Liver (tissue), 8 donors: ENCODE measurements at regions not wholly inside any gene's neighbourhood (a gene's known extent, or its start where the extent isn't known, plus 50 kb on each side); places are given as distances from the start of the nearest gene placed in this dataset.

Experiments used
- DNase-seq: peaks from one replicate; pipeline ENCODE4 v3.0.0-alpha.2; 2017; ENCODE audit warnings: low spot score
- H3K27ac ChIP-seq, 2 donors: one replicate each; pipeline ENCODE4 v1.7.0; 2013; ENCODE audit warnings: inconsistent platforms in 2 of 2, low read length in 2 of 2, control low read depth in 1 of 2, low read depth in 1 of 2, mild to moderate bottlenecking in 1 of 2
- H3K27me3 ChIP-seq, 4 donors: one replicate each; pipeline versions ENCODE4 v1.6.1 to v1.7.0; 2013; ENCODE audit warnings: low read length in 3 of 4, inconsistent platforms in 1 of 4, mild to moderate bottlenecking in 1 of 4, moderate library complexity in 1 of 4; ENCODE audit not compliant: control insufficient read depth in 4 of 4, insufficient read depth in 4 of 4
- H3K36me3 ChIP-seq, 4 donors: one replicate each; pipeline versions ENCODE4 v1.6.1 to v1.7.0; 2013; ENCODE audit warnings: low read length in 3 of 4, mild to moderate bottlenecking in 3 of 4, low read depth in 1 of 4, moderate library complexity in 1 of 4; ENCODE audit not compliant: control insufficient read depth in 4 of 4, insufficient read depth in 3 of 4
- H3K4me1 ChIP-seq, 4 donors: one replicate each; pipeline versions ENCODE4 v1.6.1 to v1.7.0; 2013; ENCODE audit warnings: low read length in 3 of 4, mild to moderate bottlenecking in 3 of 4, moderate library complexity in 1 of 4; ENCODE audit not compliant: control insufficient read depth in 4 of 4, insufficient read depth in 4 of 4
- H3K4me3 ChIP-seq, 3 donors: one replicate each; pipeline versions ENCODE4 v1.6.1 to v1.7.0; 2013; ENCODE audit warnings: low read length in 3 of 3, control low read depth in 1 of 3, low read depth in 1 of 3, mild to moderate bottlenecking in 1 of 3
- H3K9ac ChIP-seq, 2 donors: one replicate each; pipeline ENCODE4 v1.7.0; 2013; ENCODE audit warnings: low read length in 2 of 2, mild to moderate bottlenecking in 2 of 2, moderate library complexity in 2 of 2, control low read depth in 1 of 2, low read depth in 1 of 2
- H3K9me3 ChIP-seq, 4 donors: one replicate each; pipeline versions ENCODE4 v1.6.1 to v1.7.0; 2013; ENCODE audit warnings: low read length in 3 of 4; ENCODE audit not compliant: control insufficient read depth in 4 of 4
- EGR1 ChIP-seq, 2 donors: IDR thresholded peaks; 2 replicates each; pipeline ENCODE4 v1.6.1; 2016 to 2018; ENCODE audit warnings: antibody characterized with exemption in 2 of 2, low read depth in 2 of 2
- FOXA1 ChIP-seq: IDR thresholded peaks from 2 replicates; pipeline ENCODE4 v1.6.1; 2016; ENCODE audit warnings: antibody characterized with exemption
- GABPA ChIP-seq, 2 donors: IDR thresholded peaks in 1 of 2; conservative IDR thresholded peaks in 1 of 2; 2 replicates each; pipeline ENCODE4 v1.6.1; 2016; ENCODE audit warnings: antibody characterized with exemption in 2 of 2, mild to moderate bottlenecking in 1 of 2, moderate library complexity in 1 of 2
- HNF4G ChIP-seq: IDR thresholded peaks from 2 replicates; pipeline ENCODE4 v1.6.1; 2016; ENCODE audit warnings: antibody characterized with exemption
- JUND ChIP-seq, 2 donors: IDR thresholded peaks; 2 replicates each; pipeline ENCODE4 v1.6.1; 2016; ENCODE audit warnings: antibody characterized with exemption in 2 of 2
- NR2F2 ChIP-seq: IDR thresholded peaks from 2 replicates; pipeline ENCODE4 v1.6.1; 2016; ENCODE audit warnings: antibody characterized with exemption
- RAD21 ChIP-seq, 2 donors: IDR thresholded peaks; 2 replicates each; pipeline ENCODE4 v1.6.1; 2016; ENCODE audit warnings: antibody characterized with exemption in 2 of 2, mild to moderate bottlenecking in 2 of 2
- RXRA ChIP-seq, 2 donors: IDR thresholded peaks; 2 replicates each; pipeline ENCODE4 v1.6.1; 2017 to 2018; ENCODE audit warnings: antibody characterized with exemption in 2 of 2, mild to moderate bottlenecking in 1 of 2
- SP1 ChIP-seq: IDR thresholded peaks from 2 replicates; pipeline ENCODE4 v1.6.1; 2018; ENCODE audit warnings: antibody characterized with exemption, mild to moderate bottlenecking
- TAF1 ChIP-seq: conservative IDR thresholded peaks from 2 replicates; pipeline ENCODE4 v1.6.1; 2016; ENCODE audit warnings: antibody characterized with exemption, mild to moderate bottlenecking
- YY1 ChIP-seq: IDR thresholded peaks from 2 replicates; pipeline ENCODE4 v1.6.1; 2016; ENCODE audit warnings: antibody characterized with exemption, mild to moderate bottlenecking
- WGBS: extraction: QIAGEN DNeasy Blood & Tissue Kit; methylation state at CpG from one replicate; pipeline ENCODE4 v1.1.7; 2013; 5-methylcytosine and 5-hydroxymethylcytosine counted together
- TF ChIP-seq, protein P1 (sequence below): fragments of 150-350 bp; IDR thresholded peaks from 2 replicates; pipeline ENCODE4 v1.5.1; 2017; ENCODE audit warnings: improper control_type of control experiment, low read depth, low read length; ENCODE audit not compliant: missing input control
- TF ChIP-seq, protein P2 (sequence below): IDR thresholded peaks from 2 replicates; pipeline ENCODE4 v1.6.1; 2016; ENCODE audit warnings: antibody characterized with exemption, mild to moderate bottlenecking
- TF ChIP-seq, protein P3 (sequence below): IDR thresholded peaks from 2 replicates; pipeline ENCODE4 v1.6.1; 2016; ENCODE audit warnings: antibody characterized with exemption
- TF ChIP-seq, protein P4 (sequence below): IDR thresholded peaks from 2 replicates; pipeline ENCODE4 v1.6.1; 2016; ENCODE audit warnings: antibody characterized with exemption
- TF ChIP-seq, protein P5 (sequence below): IDR thresholded peaks from 2 replicates; pipeline ENCODE4 v1.6.1; 2016; ENCODE audit warnings: antibody characterized with exemption
- donor health status: healthy.
- donor health status: healthy.
- donor health status: healthy.
- donor health status: healthy.
- donor health status: healthy.

DNA sequence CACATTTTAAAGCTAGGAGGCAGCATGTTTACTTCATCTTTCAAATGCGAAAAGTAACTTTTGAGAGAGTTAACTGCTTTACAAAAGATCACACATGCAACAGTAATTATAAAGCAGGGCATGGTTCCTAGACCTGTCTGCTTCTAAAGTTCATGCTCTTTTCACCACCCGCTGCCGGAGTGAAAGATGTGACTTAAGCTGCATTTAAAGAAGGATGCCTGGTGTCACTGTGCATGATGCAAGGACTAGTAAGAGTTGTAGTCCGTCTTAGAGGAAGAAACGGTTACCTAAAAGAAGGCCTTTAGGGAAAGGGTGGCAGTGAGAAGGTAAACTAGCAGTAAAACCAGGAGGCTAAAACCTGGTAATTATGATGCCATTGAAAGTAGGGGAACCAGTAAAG, 1689.1 kb downstream of the KCNT2 start (continued):
- TF ChIP-seq, protein P1, sequence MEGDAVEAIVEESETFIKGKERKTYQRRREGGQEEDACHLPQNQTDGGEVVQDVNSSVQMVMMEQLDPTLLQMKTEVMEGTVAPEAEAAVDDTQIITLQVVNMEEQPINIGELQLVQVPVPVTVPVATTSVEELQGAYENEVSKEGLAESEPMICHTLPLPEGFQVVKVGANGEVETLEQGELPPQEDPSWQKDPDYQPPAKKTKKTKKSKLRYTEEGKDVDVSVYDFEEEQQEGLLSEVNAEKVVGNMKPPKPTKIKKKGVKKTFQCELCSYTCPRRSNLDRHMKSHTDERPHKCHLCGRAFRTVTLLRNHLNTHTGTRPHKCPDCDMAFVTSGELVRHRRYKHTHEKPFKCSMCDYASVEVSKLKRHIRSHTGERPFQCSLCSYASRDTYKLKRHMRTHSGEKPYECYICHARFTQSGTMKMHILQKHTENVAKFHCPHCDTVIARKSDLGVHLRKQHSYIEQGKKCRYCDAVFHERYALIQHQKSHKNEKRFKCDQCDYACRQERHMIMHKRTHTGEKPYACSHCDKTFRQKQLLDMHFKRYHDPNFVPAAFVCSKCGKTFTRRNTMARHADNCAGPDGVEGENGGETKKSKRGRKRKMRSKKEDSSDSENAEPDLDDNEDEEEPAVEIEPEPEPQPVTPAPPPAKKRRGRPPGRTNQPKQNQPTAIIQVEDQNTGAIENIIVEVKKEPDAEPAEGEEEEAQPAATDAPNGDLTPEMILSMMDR = no peak

DNA sequence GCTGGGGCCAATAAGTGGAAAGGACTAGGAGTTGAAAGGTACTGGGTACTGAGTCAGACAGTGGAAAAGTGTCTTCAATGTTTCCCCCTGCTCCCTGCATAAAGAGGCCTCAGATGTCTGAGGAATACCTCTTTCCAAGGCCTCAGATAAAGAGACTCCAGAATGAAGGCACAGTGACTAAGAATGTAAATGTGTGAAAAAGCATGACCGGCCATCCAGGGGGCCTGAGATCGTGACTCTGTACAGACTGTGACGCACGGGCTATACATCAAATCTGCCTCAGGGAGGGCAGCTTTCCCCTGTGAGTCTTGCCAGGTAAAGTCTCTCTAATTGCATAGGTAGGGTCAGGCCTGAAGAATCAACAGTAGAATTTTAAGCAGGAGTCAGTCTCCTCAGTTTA, 1690.5 kb downstream of the KCNT2 start:
- Histone ChIP-seq H3K27ac (no peak overlapping the region), H3K4me1 (no peaks in the 10 kb centered on the region), H3K9me3 (no peaks in the 10 kb centered on the region), H3K9ac (no peak overlapping the region), H3K36me3 (no peaks in the 10 kb centered on the region), H3K4me3 (no peak overlapping the region), H3K27me3 (no peaks in the 10 kb centered on the region)
- WGBS = 84% methylated on average over 4 of the region's 4 CpGs
- DNase-seq = no peak
- TF ChIP-seq GABPA (IDR thresholded peaks at IDR 0.05 in 1 of 2, conservative IDR thresholded peaks at IDR 0.05 in 1 of 2) (no peak), YY1 (no peak), TAF1 (no peak), NR2F2 (no peak), EGR1 (IDR thresholded peaks at IDR 0.05; ENCODE audit: low read depth in 2 of 2) (no peak), FOXA1 (no peak), RXRA (IDR thresholded peaks at IDR 0.05) (no peak), RAD21 (IDR thresholded peaks at IDR 0.05) (no peak), SP1 (no peak)
- TF ChIP-seq, protein P2, sequence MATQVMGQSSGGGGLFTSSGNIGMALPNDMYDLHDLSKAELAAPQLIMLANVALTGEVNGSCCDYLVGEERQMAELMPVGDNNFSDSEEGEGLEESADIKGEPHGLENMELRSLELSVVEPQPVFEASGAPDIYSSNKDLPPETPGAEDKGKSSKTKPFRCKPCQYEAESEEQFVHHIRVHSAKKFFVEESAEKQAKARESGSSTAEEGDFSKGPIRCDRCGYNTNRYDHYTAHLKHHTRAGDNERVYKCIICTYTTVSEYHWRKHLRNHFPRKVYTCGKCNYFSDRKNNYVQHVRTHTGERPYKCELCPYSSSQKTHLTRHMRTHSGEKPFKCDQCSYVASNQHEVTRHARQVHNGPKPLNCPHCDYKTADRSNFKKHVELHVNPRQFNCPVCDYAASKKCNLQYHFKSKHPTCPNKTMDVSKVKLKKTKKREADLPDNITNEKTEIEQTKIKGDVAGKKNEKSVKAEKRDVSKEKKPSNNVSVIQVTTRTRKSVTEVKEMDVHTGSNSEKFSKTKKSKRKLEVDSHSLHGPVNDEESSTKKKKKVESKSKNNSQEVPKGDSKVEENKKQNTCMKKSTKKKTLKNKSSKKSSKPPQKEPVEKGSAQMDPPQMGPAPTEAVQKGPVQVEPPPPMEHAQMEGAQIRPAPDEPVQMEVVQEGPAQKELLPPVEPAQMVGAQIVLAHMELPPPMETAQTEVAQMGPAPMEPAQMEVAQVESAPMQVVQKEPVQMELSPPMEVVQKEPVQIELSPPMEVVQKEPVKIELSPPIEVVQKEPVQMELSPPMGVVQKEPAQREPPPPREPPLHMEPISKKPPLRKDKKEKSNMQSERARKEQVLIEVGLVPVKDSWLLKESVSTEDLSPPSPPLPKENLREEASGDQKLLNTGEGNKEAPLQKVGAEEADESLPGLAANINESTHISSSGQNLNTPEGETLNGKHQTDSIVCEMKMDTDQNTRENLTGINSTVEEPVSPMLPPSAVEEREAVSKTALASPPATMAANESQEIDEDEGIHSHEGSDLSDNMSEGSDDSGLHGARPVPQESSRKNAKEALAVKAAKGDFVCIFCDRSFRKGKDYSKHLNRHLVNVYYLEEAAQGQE = no peak
- TF ChIP-seq, protein P3, sequence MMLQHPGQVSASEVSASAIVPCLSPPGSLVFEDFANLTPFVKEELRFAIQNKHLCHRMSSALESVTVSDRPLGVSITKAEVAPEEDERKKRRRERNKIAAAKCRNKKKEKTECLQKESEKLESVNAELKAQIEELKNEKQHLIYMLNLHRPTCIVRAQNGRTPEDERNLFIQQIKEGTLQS = no peak

DNA sequence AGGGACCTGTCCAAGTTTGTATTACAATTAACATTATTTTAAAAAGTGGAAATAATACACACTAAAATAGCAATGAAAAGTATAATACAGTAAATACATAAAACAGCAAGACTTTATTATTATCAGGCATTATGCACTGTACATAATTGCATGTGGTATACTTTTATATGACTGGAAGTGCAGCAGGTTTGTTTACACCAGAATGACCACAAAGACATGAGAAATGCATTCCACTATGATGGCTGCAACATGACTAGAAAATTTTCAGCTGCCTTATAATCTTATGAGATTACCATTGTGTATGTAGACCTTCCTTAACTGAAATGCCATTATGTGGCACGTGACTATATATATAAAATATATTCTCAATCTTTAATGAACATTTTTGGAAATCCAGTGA, 1699.6 kb downstream of the KCNT2 start:
- no peaks in the 10 kb centered on the region for H3K9me3 ChIP-seq
- no peak overlapping the region for H3K4me3 ChIP-seq
- no peak for TF ChIP-seq HNF4G
- TF ChIP-seq, protein P2 = no peak
- no peak for TF ChIP-seq EGR1 (IDR thresholded peaks at IDR 0.05; ENCODE audit: low read depth in 2 of 2)
- TF ChIP-seq GABPA (IDR thresholded peaks at IDR 0.05 in 1 of 2, conservative IDR thresholded peaks at IDR 0.05 in 1 of 2) = no peak
- TF ChIP-seq TAF1 = no peak
- TF ChIP-seq, protein P4, sequence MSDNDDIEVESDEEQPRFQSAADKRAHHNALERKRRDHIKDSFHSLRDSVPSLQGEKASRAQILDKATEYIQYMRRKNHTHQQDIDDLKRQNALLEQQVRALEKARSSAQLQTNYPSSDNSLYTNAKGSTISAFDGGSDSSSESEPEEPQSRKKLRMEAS = no peak
- no peak for TF ChIP-seq NR2F2
- TF ChIP-seq, protein P1 = no peak
- TF ChIP-seq, protein P5, sequence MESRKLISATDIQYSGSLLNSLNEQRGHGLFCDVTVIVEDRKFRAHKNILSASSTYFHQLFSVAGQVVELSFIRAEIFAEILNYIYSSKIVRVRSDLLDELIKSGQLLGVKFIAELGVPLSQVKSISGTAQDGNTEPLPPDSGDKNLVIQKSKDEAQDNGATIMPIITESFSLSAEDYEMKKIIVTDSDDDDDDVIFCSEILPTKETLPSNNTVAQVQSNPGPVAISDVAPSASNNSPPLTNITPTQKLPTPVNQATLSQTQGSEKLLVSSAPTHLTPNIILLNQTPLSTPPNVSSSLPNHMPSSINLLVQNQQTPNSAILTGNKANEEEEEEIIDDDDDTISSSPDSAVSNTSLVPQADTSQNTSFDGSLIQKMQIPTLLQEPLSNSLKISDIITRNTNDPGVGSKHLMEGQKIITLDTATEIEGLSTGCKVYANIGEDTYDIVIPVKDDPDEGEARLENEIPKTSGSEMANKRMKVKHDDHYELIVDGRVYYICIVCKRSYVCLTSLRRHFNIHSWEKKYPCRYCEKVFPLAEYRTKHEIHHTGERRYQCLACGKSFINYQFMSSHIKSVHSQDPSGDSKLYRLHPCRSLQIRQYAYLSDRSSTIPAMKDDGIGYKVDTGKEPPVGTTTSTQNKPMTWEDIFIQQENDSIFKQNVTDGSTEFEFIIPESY = no peak
- TF ChIP-seq JUND (IDR thresholded peaks at IDR 0.05) = no peak
- TF ChIP-seq RAD21 (IDR thresholded peaks at IDR 0.05) = no peak
- no peak for TF ChIP-seq RXRA (IDR thresholded peaks at IDR 0.05)
- TF ChIP-seq YY1 = no peak
- no peaks in the 10 kb centered on the region for H3K4me1 ChIP-seq
- WGBS = 85% methylated on average over 1 of the region's 1 CpG
- no peaks in the 10 kb centered on the region for H3K36me3 ChIP-seq
- H3K9ac ChIP-seq = no peak overlapping the region
- no peak for DNase-seq
- no peak overlapping the region for H3K27ac ChIP-seq
- no peaks in the 10 kb centered on the region for H3K27me3 ChIP-seq
